Adrenal gland (tissue), 9 donors: ENCODE measurements at regions not wholly inside any gene's neighbourhood (a gene's known extent, or its start where the extent isn't known, plus 50 kb on each side); places are given as distances from the start of the nearest gene placed in this dataset.
"Not testable (repeated sequence)": the region's sequence is repeated elsewhere in the genome, so short reads cannot be mapped to it uniquely, and the experiment has no call there.

ENCODE experiments used
- DNase-seq, 7 donors: peaks; one replicate each; pipeline ENCODE4 v3.0.0-alpha.2; 2019 to 2020
- H3K27ac ChIP-seq, 5 donors: fragments of 200-600 bp; sonication (generic) in 4 of 5; 1 replicate in 3 of 5; 2 replicates in 2 of 5; pipeline versions ENCODE4 v1.5.1 to v1.8.0; 2016 to 2020; ENCODE audit warnings: mild to moderate bottlenecking in 1 of 5
- H3K27me3 ChIP-seq: fragments of 200-600 bp; 2 replicates; pipeline ENCODE4 v1.8.0; 2021
- H3K36me3 ChIP-seq, 2 donors: fragments of 200-600 bp; replicated peaks in 1 of 2; 1 replicate in 1 of 2; 2 replicates in 1 of 2; pipeline versions ENCODE4 v1.5.1 to v1.8.0; 2018 to 2022
- H3K4me1 ChIP-seq, 2 donors: fragments of 200-600 bp; replicated peaks in 1 of 2; 1 replicate in 1 of 2; 2 replicates in 1 of 2; pipeline versions ENCODE4 v1.5.1 to v1.8.0; 2018 to 2021
- H3K4me3 ChIP-seq, 4 donors: fragments of 200-600 bp; sonication (generic) in 3 of 4; one replicate each; pipeline ENCODE4 v1.5.1; 2016 to 2018
- H3K9me3 ChIP-seq, 3 donors: fragments of 200-600 bp; sonication (generic) in 1 of 3; replicated peaks in 1 of 3; 1 replicate in 2 of 3; 2 replicates in 1 of 3; pipeline versions ENCODE4 v1.5.1 to v1.8.0; 2016 to 2021
- CTCF ChIP-seq, 6 experiments: fragments of 450-650 bp in 4 of 6; fragments of 200-600 bp in 2 of 6; sonication (generic) in 1 of 6; IDR thresholded peaks; 1 replicate in 5 of 6; 2 replicates in 1 of 6; pipeline versions ENCODE4 v1.5.1 to v1.8.0; 2016 to 2021; ENCODE audit warnings: antibody characterized with exemption in 6 of 6, mild to moderate bottlenecking in 2 of 6, moderate library complexity in 1 of 6
- POLR2A ChIP-seq, 2 donors: fragments of 450-650 bp; IDR thresholded peaks; one replicate each; pipeline ENCODE4 v1.6.1; 2017; ENCODE audit warnings: antibody characterized with exemption in 2 of 2, mild to moderate bottlenecking in 2 of 2, moderate library complexity in 1 of 2
- WGBS, 4 donors: extraction: QIAGEN DNeasy Blood & Tissue Kit in 2 of 4; methylation state at CpG; one replicate each; pipeline versions ENCODE4 v1.1.5 to v1.1.7; 2013 to 2017; 5-methylcytosine and 5-hydroxymethylcytosine counted together
- intact Hi-C, 2 donors: fragments of 100-400 bp; cut with DNase I; formaldehyde crosslinking; loops; one replicate each; pipeline versions ENCODE4 v1.14.1 to v1.15.0; 2022 to 2023
- donor health status: healthy with polysubstance abuse.
- donor health status: Bipolar disorder and iron deficiency.
- donor health status: DM: yes; HTN: yes; CAD: no.
- donor health status: DM: no; HTN: no; CAD: no.
- donor health status: DM: no; HTN: no; CAD: no.

- H3K9me3 ChIP-seq = no peaks in the 10 kb centered on the region
- H3K36me3 ChIP-seq = no peaks in the 10 kb centered on the region
- H3K4me1 ChIP-seq = no peaks in the 10 kb centered on the region
- WGBS, 4 donors = 86 to 92% (median 88%) methylated on average over 4 of the region's 4 CpGs
- H3K27me3 ChIP-seq = no peaks in the 10 kb centered on the region
- no peak overlapping the region for H3K4me3 ChIP-seq
- no peak for DNase-seq
- intact Hi-C loops = no loop called here
- no peak overlapping the region for H3K27ac ChIP-seq
- TF ChIP-seq CTCF (IDR thresholded peaks at IDR 0.05) = no peak
- TF ChIP-seq POLR2A (IDR thresholded peaks at IDR 0.05) = no peak
Observed at GRCh38 chr20:48371211-48371610, 456.6 kb downstream of the PREX1 start.

- H3K4me1 ChIP-seq, H3K36me3 ChIP-seq, intact Hi-C loops, H3K4me3 ChIP-seq, H3K9me3 ChIP-seq, H3K27ac ChIP-seq, H3K27me3 ChIP-seq: not testable (repeated sequence)
- peak in 3 of 7 donors; percentile 24 to 63 (median 25) for DNase-seq
- 51 to 75% (median 61%) methylated on average over 3 to 10 of the region's 10 CpGs for WGBS, 4 donors
Observed at GRCh38 chr20:48368580-48369021, 459.2 kb downstream of the PREX1 start.

GRCh38 chr20:48367541-48368358 lies 460.0 kb downstream of the PREX1 start:
- not testable (repeated sequence) for H3K4me3 ChIP-seq, H3K9me3 ChIP-seq, H3K36me3 ChIP-seq

GRCh38 chr20:48366230-48366629 lies 461.6 kb downstream of the PREX1 start:
- 94 to 99% (median 95%) methylated on average over 2 to 5 of the region's 5 CpGs for WGBS, 4 donors
- no peaks in the 10 kb centered on the region for H3K36me3 ChIP-seq
- no peaks in the 10 kb centered on the region for H3K9me3 ChIP-seq
- intact Hi-C loops = no loop called here
- H3K4me1 ChIP-seq = no peaks in the 10 kb centered on the region
- no peak overlapping the region for H3K27ac ChIP-seq
- no peak overlapping the region for H3K4me3 ChIP-seq
- no peak for TF ChIP-seq POLR2A (IDR thresholded peaks at IDR 0.05)
- no peak for TF ChIP-seq CTCF (IDR thresholded peaks at IDR 0.05)
- DNase-seq = no peak
- no peaks in the 10 kb centered on the region for H3K27me3 ChIP-seq

More at GRCh38 chr20:48367541-48368358, 460.0 kb downstream of the PREX1 start:
- WGBS, 4 donors = 53 to 59% (median 55%) methylated on average over 11 to 13 of the region's 28 CpGs
- H3K4me1 ChIP-seq, H3K27me3 ChIP-seq, DNase-seq, H3K27ac ChIP-seq, intact Hi-C loops: not testable (repeated sequence)

GRCh38 chr20:48364688-48365421 lies 462.9 kb downstream of the PREX1 start:
- H3K9me3 ChIP-seq = no peaks in the 10 kb centered on the region
- no peaks in the 10 kb centered on the region for H3K27me3 ChIP-seq

More at GRCh38 chr20:48364688-48365421, 462.9 kb downstream of the PREX1 start:
- no peak for DNase-seq
- H3K27ac ChIP-seq = no peak overlapping the region
- no peaks in the 10 kb centered on the region for H3K36me3 ChIP-seq
- intact Hi-C loops = no loop called here
- 90 to 93% (median 91%) methylated on average over 11 of the region's 11 CpGs for WGBS, 4 donors
- no peak for TF ChIP-seq CTCF (IDR thresholded peaks at IDR 0.05)
- no peak for TF ChIP-seq POLR2A (IDR thresholded peaks at IDR 0.05)
- H3K4me1 ChIP-seq = no peaks in the 10 kb centered on the region
- no peak overlapping the region for H3K4me3 ChIP-seq
